WTC11 (cell line): ENCODE measurements at regions not wholly inside any gene's neighbourhood (a gene's known extent, or its start where the extent isn't known, plus 50 kb on each side); places are given as distances from the start of the nearest gene placed in this dataset.

ENCODE experiments used
- ATAC-seq: fragments of 200-7000 bp; cut with Tn5 transposase; 2 replicates; pipeline ENCODE4 v1.10.0; 2021; ENCODE audit warnings: mild to moderate bottlenecking, moderate library complexity
- CTCF ChIA-PET: fragments of 300-600 bp; sonication (Branson Sonifier 250); formaldehyde crosslinking; loops from one replicate; lab custom pipeline; 2021; ENCODE audit warnings: antibody characterized with exemption; lab: Charles Lee
- POLR2A ChIA-PET: fragments of 350-600 bp; sonication (Branson Sonifier 250); formaldehyde crosslinking; loops from one replicate; lab custom pipeline; 2021; ENCODE audit warnings: antibody characterized with exemption; lab: Charles Lee
- DNase-seq: peaks from one replicate; pipeline ENCODE4 v3.0.0; 2021; ENCODE audit warnings: low spot score
- H3K27ac Mint-ChIP-seq: 2 replicates; pipeline ENCODE4 v1.8.0; 2021; ENCODE audit warnings: mixed read lengths
- H3K27me3 Mint-ChIP-seq: 2 replicates; pipeline ENCODE4 v1.8.0; 2021; ENCODE audit warnings: low read depth, mild to moderate bottlenecking, moderate library complexity, mixed read lengths
- H3K36me3 Mint-ChIP-seq: 2 replicates; pipeline ENCODE4 v1.8.0; 2021; ENCODE audit warnings: mixed read lengths
- H3K4me1 Mint-ChIP-seq: 2 replicates; pipeline ENCODE4 v1.8.0; 2022; ENCODE audit warnings: mixed read lengths
- H3K4me3 Mint-ChIP-seq: 2 replicates; pipeline ENCODE4 v1.8.0; 2021; ENCODE audit warnings: mild to moderate bottlenecking, moderate library complexity, mixed read lengths
- H3K9me3 Mint-ChIP-seq: 2 replicates; pipeline ENCODE4 v1.8.0; 2021; ENCODE audit warnings: mixed read lengths
- ETV6 ChIP-seq: sonication (generic); formaldehyde crosslinking; IDR thresholded peaks from 2 replicates; pipeline ENCODE4 v1.8.1; 2022; ENCODE audit warnings: mild to moderate bottlenecking, missing genetic modification reagents
- GABPB1 ChIP-seq: sonication (generic); formaldehyde crosslinking; IDR thresholded peaks from 2 replicates; pipeline ENCODE4 v1.8.1; 2023; ENCODE audit warnings: mild to moderate bottlenecking, missing genetic modification reagents
- JAZF1 ChIP-seq: fragments of 250-450 bp; sonication (Bioruptor Pico); IDR thresholded peaks from 2 replicates; pipeline ENCODE4 v1.9.0; 2021; ENCODE audit warnings: moderate library complexity, mild to moderate bottlenecking, inconsistent platforms
- MYBL2 ChIP-seq: sonication (generic); formaldehyde crosslinking; IDR thresholded peaks from 2 replicates; pipeline ENCODE4 v1.8.1; 2023; ENCODE audit warnings: mild to moderate bottlenecking, moderate library complexity, missing genetic modification reagents
- NFYB ChIP-seq: sonication (generic); formaldehyde crosslinking; conservative IDR thresholded peaks from 2 replicates; pipeline ENCODE4 v1.8.0; 2022; ENCODE audit warnings: low read depth, missing genetic modification reagents
- NR2C2 ChIP-seq: sonication (generic); formaldehyde crosslinking; IDR thresholded peaks from 2 replicates; pipeline ENCODE4 v1.8.0; 2022; ENCODE audit warnings: mild to moderate bottlenecking, missing genetic modification reagents
- SMAD4 ChIP-seq: sonication (generic); formaldehyde crosslinking; IDR thresholded peaks from 2 replicates; pipeline ENCODE4 v1.8.0; 2022; ENCODE audit warnings: mild to moderate bottlenecking, missing genetic modification reagents
- TEAD1 ChIP-seq: sonication (generic); formaldehyde crosslinking; IDR thresholded peaks from 2 replicates; pipeline ENCODE4 v1.8.0; 2022; ENCODE audit warnings: mild to moderate bottlenecking, missing genetic modification reagents
- TEAD4 ChIP-seq: sonication (generic); formaldehyde crosslinking; IDR thresholded peaks from 2 replicates; pipeline ENCODE4 v1.8.0; 2022; ENCODE audit warnings: mild to moderate bottlenecking, missing genetic modification reagents
- ZNF121 ChIP-seq: sonication (generic); formaldehyde crosslinking; IDR thresholded peaks from 2 replicates; pipeline ENCODE4 v1.8.0; 2023; ENCODE audit warnings: missing genetic modification reagents
- ZNF232 ChIP-seq: sonication (generic); formaldehyde crosslinking; IDR thresholded peaks from 2 replicates; pipeline ENCODE4 v1.8.0; 2022; ENCODE audit warnings: mild to moderate bottlenecking, missing genetic modification reagents
- ZNF317 ChIP-seq: sonication (generic); formaldehyde crosslinking; IDR thresholded peaks from 2 replicates; pipeline ENCODE4 v1.8.1; 2023; ENCODE audit warnings: low read depth, mild to moderate bottlenecking, moderate library complexity, missing genetic modification reagents, borderline replicate concordance
- ZNF396 ChIP-seq: fragments of 250-450 bp; sonication (Bioruptor Pico); IDR thresholded peaks from 2 replicates; pipeline ENCODE4 v1.8.0; 2021; ENCODE audit warnings: mild to moderate bottlenecking, moderate library complexity, borderline replicate concordance
- ZNF416 ChIP-seq: fragments of 250-450 bp; sonication (Bioruptor Pico); IDR thresholded peaks from 2 replicates; pipeline ENCODE4 v1.9.0; 2021; ENCODE audit warnings: mild to moderate bottlenecking, inconsistent platforms
- ZNF423 ChIP-seq: fragments of 250-450 bp; sonication (Bioruptor Pico); IDR thresholded peaks from 2 replicates; pipeline ENCODE4 v2.1.2; 2022; ENCODE audit warnings: mild to moderate bottlenecking, moderate library complexity
- ZNF671 ChIP-seq: fragments of 250-450 bp; sonication (Bioruptor Pico); IDR thresholded peaks from 2 replicates; pipeline ENCODE4 v1.8.0; 2021; ENCODE audit warnings: mild to moderate bottlenecking
- TF ChIP-seq, protein P1 (sequence below): sonication (generic); formaldehyde crosslinking; IDR thresholded peaks from 2 replicates; pipeline ENCODE4 v1.8.0; 2022; ENCODE audit warnings: mild to moderate bottlenecking, missing genetic modification reagents
- TF ChIP-seq, protein P2 (sequence below): sonication (generic); formaldehyde crosslinking; IDR thresholded peaks from 2 replicates; pipeline ENCODE4 v1.8.0; 2022; ENCODE audit warnings: mild to moderate bottlenecking, missing genetic modification reagents
- TF ChIP-seq, protein P3 (sequence below): sonication (generic); formaldehyde crosslinking; IDR thresholded peaks from 2 replicates; pipeline ENCODE4 v1.8.1; 2023; ENCODE audit warnings: mild to moderate bottlenecking, missing genetic modification reagents, moderate library complexity
- TF ChIP-seq, protein P4 (sequence below): sonication (generic); formaldehyde crosslinking; IDR thresholded peaks from 2 replicates; pipeline ENCODE4 v1.8.1; 2022; ENCODE audit warnings: low read depth, mild to moderate bottlenecking, moderate library complexity, missing genetic modification reagents, borderline replicate concordance
- TF ChIP-seq, protein P5 (sequence below): sonication (generic); formaldehyde crosslinking; IDR thresholded peaks from 2 replicates; pipeline ENCODE4 v1.8.0; 2022; ENCODE audit warnings: missing genetic modification reagents
- TF ChIP-seq, protein P6 (sequence below): sonication (generic); formaldehyde crosslinking; IDR thresholded peaks from 2 replicates; pipeline ENCODE4 v1.8.1; 2023; ENCODE audit warnings: mild to moderate bottlenecking, missing genetic modification reagents
- TF ChIP-seq, protein P7 (sequence below): sonication (generic); formaldehyde crosslinking; IDR thresholded peaks from 2 replicates; pipeline ENCODE4 v1.8.1; 2022; ENCODE audit warnings: mild to moderate bottlenecking, moderate library complexity, missing genetic modification reagents

DNA sequence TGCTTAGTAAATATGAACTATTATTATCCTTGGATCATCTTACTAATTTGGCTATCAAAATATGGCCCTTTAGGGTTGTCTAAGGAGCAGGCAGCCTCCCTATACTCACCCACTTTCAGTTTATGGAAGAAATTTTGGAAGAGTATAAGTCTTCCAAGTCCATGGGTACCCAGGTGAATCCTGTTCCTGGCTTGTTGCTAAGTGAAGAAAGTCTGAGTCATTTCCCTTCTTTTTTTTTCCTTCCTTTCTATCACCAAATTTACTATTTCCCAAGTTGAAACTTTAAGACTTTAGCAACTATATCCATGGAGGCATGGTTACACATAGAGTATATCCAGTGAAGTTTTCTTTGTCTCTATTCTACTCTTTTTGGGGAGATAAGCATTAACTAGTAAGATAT lies 184.0 kb upstream of the ACTBL2 start:
- Mint-ChIP-seq H3K9me3 (no peaks in the 10 kb centered on the region), H3K36me3 (no peaks in the 10 kb centered on the region), H3K27me3 (no peaks in the 10 kb centered on the region), H3K4me3 (no peak overlapping the region), H3K4me1 (peaks cover 5% of the 10 kb centered on the region; the same call in 1 of the 2 replicates), H3K27ac (no peak overlapping the region)
- ATAC-seq = no peak
- CTCF ChIA-PET = no interaction called here
- TF ChIP-seq TEAD1 (no peak), NFYB (no peak), ZNF671 (CRISPR knock-in tag) (no peak), TEAD4 (CRISPR knock-in tag) (no peak), ZNF423 (no peak)
- POLR2A ChIA-PET = no interaction called here
- no peak for DNase-seq

DNA sequence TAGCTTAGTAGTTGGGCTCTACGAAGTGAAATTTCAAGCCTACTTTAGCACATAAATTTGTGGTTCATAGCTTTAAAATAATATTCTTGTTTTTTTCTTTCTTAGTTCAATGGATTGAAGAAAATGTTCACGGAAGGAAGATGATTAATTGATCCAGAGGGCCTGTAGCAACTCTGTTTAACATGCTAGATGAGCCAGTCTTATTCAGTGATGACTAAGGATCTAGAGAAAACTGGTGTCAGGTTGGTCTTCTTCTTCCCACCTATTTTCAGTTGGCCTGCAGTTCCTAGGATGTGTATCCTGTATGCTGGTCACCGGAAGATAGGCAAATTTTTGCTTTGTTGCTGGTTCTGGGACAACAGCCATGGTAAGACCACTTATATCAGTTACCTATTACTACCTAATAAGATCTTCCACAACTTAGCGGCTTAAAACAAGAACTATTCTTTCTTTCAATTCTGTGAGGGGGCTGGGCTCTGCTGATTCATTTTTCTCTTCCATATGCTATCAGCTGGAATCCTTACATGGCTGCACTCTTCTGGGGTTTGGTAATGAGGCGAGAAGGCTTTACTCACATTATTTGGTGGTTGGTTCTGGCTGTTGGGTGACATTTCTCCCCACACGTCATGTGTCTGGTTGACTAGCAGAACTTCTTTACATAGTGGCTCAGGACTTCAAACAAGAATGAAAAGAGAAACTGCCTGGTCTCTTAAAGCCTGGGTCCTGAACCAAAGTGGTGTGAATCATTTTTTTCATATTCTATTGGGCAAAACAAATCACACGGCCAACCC lies 182.7 kb upstream of the ACTBL2 start:
- no peaks in the 10 kb centered on the region for H3K36me3 Mint-ChIP-seq
- TF ChIP-seq, protein P1, sequence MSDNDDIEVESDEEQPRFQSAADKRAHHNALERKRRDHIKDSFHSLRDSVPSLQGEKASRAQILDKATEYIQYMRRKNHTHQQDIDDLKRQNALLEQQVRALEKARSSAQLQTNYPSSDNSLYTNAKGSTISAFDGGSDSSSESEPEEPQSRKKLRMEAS (CRISPR knock-in tag) = no peak
- no peak for TF ChIP-seq JAZF1
- no peak for TF ChIP-seq ZNF232 (CRISPR knock-in tag)
- no peak for TF ChIP-seq ZNF416
- TF ChIP-seq ZNF671 (CRISPR knock-in tag) = no peak
- TF ChIP-seq, protein P2, sequence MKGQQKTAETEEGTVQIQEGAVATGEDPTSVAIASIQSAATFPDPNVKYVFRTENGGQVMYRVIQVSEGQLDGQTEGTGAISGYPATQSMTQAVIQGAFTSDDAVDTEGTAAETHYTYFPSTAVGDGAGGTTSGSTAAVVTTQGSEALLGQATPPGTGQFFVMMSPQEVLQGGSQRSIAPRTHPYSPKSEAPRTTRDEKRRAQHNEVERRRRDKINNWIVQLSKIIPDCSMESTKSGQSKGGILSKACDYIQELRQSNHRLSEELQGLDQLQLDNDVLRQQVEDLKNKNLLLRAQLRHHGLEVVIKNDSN = no peak
- TF ChIP-seq, protein P3, sequence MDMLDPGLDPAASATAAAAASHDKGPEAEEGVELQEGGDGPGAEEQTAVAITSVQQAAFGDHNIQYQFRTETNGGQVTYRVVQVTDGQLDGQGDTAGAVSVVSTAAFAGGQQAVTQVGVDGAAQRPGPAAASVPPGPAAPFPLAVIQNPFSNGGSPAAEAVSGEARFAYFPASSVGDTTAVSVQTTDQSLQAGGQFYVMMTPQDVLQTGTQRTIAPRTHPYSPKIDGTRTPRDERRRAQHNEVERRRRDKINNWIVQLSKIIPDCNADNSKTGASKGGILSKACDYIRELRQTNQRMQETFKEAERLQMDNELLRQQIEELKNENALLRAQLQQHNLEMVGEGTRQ = no peak
- TF ChIP-seq NR2C2 (CRISPR knock-in tag) = no peak
- TF ChIP-seq ETV6 (CRISPR knock-in tag) = no peak
- no peak for TF ChIP-seq ZNF317
- TF ChIP-seq, protein P4, sequence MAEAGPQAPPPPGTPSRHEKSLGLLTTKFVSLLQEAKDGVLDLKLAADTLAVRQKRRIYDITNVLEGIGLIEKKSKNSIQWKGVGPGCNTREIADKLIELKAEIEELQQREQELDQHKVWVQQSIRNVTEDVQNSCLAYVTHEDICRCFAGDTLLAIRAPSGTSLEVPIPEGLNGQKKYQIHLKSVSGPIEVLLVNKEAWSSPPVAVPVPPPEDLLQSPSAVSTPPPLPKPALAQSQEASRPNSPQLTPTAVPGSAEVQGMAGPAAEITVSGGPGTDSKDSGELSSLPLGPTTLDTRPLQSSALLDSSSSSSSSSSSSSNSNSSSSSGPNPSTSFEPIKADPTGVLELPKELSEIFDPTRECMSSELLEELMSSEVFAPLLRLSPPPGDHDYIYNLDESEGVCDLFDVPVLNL (CRISPR knock-in tag) = no peak
- TF ChIP-seq, protein P5, sequence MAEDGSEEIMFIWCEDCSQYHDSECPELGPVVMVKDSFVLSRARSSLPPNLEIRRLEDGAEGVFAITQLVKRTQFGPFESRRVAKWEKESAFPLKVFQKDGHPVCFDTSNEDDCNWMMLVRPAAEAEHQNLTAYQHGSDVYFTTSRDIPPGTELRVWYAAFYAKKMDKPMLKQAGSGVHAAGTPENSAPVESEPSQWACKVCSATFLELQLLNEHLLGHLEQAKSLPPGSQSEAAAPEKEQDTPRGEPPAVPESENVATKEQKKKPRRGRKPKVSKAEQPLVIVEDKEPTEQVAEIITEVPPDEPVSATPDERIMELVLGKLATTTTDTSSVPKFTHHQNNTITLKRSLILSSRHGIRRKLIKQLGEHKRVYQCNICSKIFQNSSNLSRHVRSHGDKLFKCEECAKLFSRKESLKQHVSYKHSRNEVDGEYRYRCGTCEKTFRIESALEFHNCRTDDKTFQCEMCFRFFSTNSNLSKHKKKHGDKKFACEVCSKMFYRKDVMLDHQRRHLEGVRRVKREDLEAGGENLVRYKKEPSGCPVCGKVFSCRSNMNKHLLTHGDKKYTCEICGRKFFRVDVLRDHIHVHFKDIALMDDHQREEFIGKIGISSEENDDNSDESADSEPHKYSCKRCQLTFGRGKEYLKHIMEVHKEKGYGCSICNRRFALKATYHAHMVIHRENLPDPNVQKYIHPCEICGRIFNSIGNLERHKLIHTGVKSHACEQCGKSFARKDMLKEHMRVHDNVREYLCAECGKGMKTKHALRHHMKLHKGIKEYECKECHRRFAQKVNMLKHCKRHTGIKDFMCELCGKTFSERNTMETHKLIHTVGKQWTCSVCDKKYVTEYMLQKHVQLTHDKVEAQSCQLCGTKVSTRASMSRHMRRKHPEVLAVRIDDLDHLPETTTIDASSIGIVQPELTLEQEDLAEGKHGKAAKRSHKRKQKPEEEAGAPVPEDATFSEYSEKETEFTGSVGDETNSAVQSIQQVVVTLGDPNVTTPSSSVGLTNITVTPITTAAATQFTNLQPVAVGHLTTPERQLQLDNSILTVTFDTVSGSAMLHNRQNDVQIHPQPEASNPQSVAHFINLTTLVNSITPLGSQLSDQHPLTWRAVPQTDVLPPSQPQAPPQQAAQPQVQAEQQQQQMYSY (CRISPR knock-in tag) = no peak
- TF ChIP-seq, all 79 proteins: peak for 0
- POLR2A ChIA-PET = no interaction called here
- CTCF ChIA-PET = interaction anchor here (1.0 kb wide), 1 partner anchor 15 kb away, joined by 3 read pairs; no protein-coding TSS in a partner anchor
- ATAC-seq (no peak), DNase-seq (no peak)
- no peaks in the 10 kb centered on the region for H3K9me3 Mint-ChIP-seq
- H3K4me3 Mint-ChIP-seq = no peak overlapping the region
- H3K4me1 Mint-ChIP-seq = peaks cover 5% of the 10 kb centered on the region; the same call in 1 of the 2 replicates
- no peaks in the 10 kb centered on the region for H3K27me3 Mint-ChIP-seq
- no peak overlapping the region for H3K27ac Mint-ChIP-seq

DNA sequence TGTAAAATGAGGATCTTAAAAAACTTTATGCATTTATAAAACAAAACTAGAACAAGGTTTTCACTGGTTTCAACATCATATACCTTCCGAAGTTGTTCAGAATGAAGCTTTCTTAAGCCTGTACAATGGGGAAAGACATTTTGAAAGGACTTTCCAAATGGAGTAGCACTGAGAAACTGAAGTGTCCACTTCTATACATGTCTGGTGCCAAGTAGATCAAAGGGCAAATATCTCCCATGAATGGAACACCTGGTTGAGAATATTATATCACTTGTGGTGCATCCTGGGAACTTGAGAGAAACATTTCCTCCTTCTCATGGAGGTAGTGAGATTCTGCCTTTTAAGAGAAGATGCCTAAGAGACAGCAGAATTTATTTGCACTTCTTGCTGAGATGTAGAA lies 182.1 kb upstream of the ACTBL2 start:
- Mint-ChIP-seq H3K36me3 (no peaks in the 10 kb centered on the region), H3K4me3 (no peak overlapping the region), H3K4me1 (peaks cover 5% of the 10 kb centered on the region; the same call in 1 of the 2 replicates), H3K27me3 (no peaks in the 10 kb centered on the region), H3K9me3 (0 out of 2 replicates have a peak, but pooled peaks cover under 1% of the 10 kb centered on the region), H3K27ac (no peak overlapping the region)
- no peak for ATAC-seq
- no peak for DNase-seq
- POLR2A ChIA-PET = no interaction called here
- CTCF ChIA-PET = interaction anchor here (1.0 kb wide), 1 partner anchor 15 kb away, joined by 3 read pairs; no protein-coding TSS in a partner anchor
- TF ChIP-seq TEAD1 (no peak), SMAD4 (no peak), GABPB1 (CRISPR knock-in tag) (no peak), ZNF396 (CRISPR knock-in tag) (no peak), ZNF121 (CRISPR knock-in tag) (no peak), MYBL2 (CRISPR knock-in tag) (no peak)
- TF ChIP-seq, protein P6, sequence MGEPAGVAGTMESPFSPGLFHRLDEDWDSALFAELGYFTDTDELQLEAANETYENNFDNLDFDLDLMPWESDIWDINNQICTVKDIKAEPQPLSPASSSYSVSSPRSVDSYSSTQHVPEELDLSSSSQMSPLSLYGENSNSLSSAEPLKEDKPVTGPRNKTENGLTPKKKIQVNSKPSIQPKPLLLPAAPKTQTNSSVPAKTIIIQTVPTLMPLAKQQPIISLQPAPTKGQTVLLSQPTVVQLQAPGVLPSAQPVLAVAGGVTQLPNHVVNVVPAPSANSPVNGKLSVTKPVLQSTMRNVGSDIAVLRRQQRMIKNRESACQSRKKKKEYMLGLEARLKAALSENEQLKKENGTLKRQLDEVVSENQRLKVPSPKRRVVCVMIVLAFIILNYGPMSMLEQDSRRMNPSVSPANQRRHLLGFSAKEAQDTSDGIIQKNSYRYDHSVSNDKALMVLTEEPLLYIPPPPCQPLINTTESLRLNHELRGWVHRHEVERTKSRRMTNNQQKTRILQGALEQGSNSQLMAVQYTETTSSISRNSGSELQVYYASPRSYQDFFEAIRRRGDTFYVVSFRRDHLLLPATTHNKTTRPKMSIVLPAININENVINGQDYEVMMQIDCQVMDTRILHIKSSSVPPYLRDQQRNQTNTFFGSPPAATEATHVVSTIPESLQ (CRISPR knock-in tag) = no peak
- TF ChIP-seq, protein P2 = no peak
- TF ChIP-seq, protein P7, sequence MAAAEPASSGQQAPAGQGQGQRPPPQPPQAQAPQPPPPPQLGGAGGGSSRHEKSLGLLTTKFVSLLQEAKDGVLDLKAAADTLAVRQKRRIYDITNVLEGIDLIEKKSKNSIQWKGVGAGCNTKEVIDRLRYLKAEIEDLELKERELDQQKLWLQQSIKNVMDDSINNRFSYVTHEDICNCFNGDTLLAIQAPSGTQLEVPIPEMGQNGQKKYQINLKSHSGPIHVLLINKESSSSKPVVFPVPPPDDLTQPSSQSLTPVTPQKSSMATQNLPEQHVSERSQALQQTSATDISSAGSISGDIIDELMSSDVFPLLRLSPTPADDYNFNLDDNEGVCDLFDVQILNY (CRISPR knock-in tag) = no peak
